Left ventricle myocardium inferior (tissue), 1 donor: ENCODE measurements at regions not wholly inside any gene's neighbourhood (a gene's known extent, or its start where the extent isn't known, plus 50 kb on each side); places are given as distances from the start of the nearest gene placed in this dataset.

Experiments used
- DNase-seq: peaks from one replicate; pipeline ENCODE4 v3.0.0-alpha.2; 2020
- H3K27ac ChIP-seq: fragments of 200-600 bp; replicated peaks from 2 replicates; pipeline ENCODE4 v1.8.0; 2021
- H3K27me3 ChIP-seq: fragments of 200-600 bp; 2 replicates; pipeline ENCODE4 v1.8.0; 2021; ENCODE audit warnings: low read depth
- H3K36me3 ChIP-seq: fragments of 200-600 bp; 2 replicates; pipeline ENCODE4 v1.8.0; 2021
- H3K4me1 ChIP-seq: fragments of 200-600 bp; 2 replicates; pipeline ENCODE4 v1.8.0; 2021
- H3K4me3 ChIP-seq: fragments of 200-600 bp; 2 replicates; pipeline ENCODE4 v1.8.0; 2021; ENCODE audit warnings: mild to moderate bottlenecking, moderate library complexity
- H3K9me3 ChIP-seq: fragments of 200-600 bp; replicated peaks from 2 replicates; pipeline ENCODE4 v1.8.0; 2021
- CTCF ChIP-seq: fragments of 200-600 bp; IDR thresholded peaks from 2 replicates; pipeline ENCODE4 v1.8.0; 2021; ENCODE audit warnings: antibody characterized with exemption, mild to moderate bottlenecking, borderline replicate concordance
- intact Hi-C: fragments of 100-400 bp; cut with micrococcal nuclease; formaldehyde crosslinking; loops from one replicate; pipeline ENCODE4 v1.11.0; 2022
- donor health status: DM: no; HTN: yes; CAD: no; lungs with severe emphysema.

- intact Hi-C loops, result no loop called here
- no peak overlapping the region for H3K27ac ChIP-seq
- TF ChIP-seq CTCF, result no peak
- peaks cover 23% of the 10 kb centered on the region for H3K9me3 ChIP-seq
- H3K4me3 ChIP-seq, result no peak overlapping the region
- DNase-seq, result no peak
- H3K36me3 ChIP-seq, result no peaks in the 10 kb centered on the region
- no peaks in the 10 kb centered on the region for H3K27me3 ChIP-seq
- H3K4me1 ChIP-seq, result no peaks in the 10 kb centered on the region
These were observed 1242.0 kb downstream of the KHDRBS2 start for GRCh38 chr6:61044011-61044410.
